ENCODE measurements at regions not wholly inside any gene's neighbourhood (a gene's known extent, or its start where the extent isn't known, plus 50 kb on each side); places are given as distances from the start of the nearest gene placed in this dataset.

- TF ChIP-seq CTCF (conservative IDR thresholded peaks at IDR 0.05) = no peak
- WGBS, 2 experiments (ENCODE audit: insufficient coverage in 1 of 2, insufficient read length in 1 of 2) = no CpG with 5 or more reads among the region's 1 CpG
- Mint-ChIP-seq H3K36me3 (ENCODE audit: low read depth) (no peaks in the 10 kb centered on the region), H3K4me1 (no peaks in the 10 kb centered on the region), H3K27me3 (ENCODE audit: insufficient read depth) (peaks cover 7% of the 10 kb centered on the region), H3K4me3 (no peak overlapping the region), H3K9me3 (peaks cover 9% of the 10 kb centered on the region), H3K27ac (no peak overlapping the region)
- Histone ChIP-seq H3K36me3 (ENCODE audit: control insufficient read depth, insufficient read depth, low read length) (no peaks in the 10 kb centered on the region), H3K9me3 (ENCODE audit: control insufficient read depth, low read length) (no peaks in the 10 kb centered on the region), H3K27ac (ENCODE audit: low read depth, low read length) (no peak overlapping the region), H3K4me1 (ENCODE audit: control insufficient read depth, insufficient read depth, low read length) (no peaks in the 10 kb centered on the region), H3K9ac (ENCODE audit: extremely low read depth, low read length, poor library complexity, severe bottlenecking) (no peak overlapping the region), H3K4me3 (ENCODE audit: low read length) (no peak overlapping the region), H3K27me3 (ENCODE audit: control insufficient read depth, insufficient read depth, low read length, poor library complexity, severe bottlenecking) (peaks cover 7% of the 10 kb centered on the region)
- no peak for DNase-seq
These were observed 175.2 kb downstream of the FOXG1 start for GRCh38 chr14:28941758-28942157.

DNA sequence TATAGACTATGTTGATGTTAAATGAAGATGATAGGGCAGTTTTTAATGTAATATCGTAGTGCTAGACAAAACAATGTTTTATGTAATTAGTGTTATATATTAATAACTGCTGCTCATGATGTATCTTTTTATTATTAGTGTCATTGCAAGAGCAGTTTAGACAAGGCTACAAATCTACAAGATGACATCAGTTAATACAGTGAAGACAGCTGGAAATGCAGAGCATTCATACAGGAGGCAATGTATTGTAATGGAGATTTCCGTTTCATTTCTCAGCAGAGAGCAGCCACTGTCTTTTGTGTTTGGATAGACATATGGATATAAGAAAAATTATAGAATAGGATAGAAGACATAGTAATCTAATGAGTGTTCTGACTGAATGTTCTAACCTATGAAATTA is 178.0 kb downstream of the FOXG1 start:
- Histone ChIP-seq H3K36me3 (ENCODE audit: control insufficient read depth, insufficient read depth, low read length) (no peaks in the 10 kb centered on the region), H3K9me3 (ENCODE audit: control insufficient read depth, low read length) (no peaks in the 10 kb centered on the region), H3K27me3 (ENCODE audit: control insufficient read depth, insufficient read depth, low read length, poor library complexity, severe bottlenecking) (peaks cover 7% of the 10 kb centered on the region), H3K4me3 (ENCODE audit: low read length) (no peak overlapping the region), H3K27ac (ENCODE audit: low read depth, low read length) (no peak overlapping the region), H3K4me1 (ENCODE audit: control insufficient read depth, insufficient read depth, low read length) (no peaks in the 10 kb centered on the region), H3K9ac (ENCODE audit: extremely low read depth, low read length, poor library complexity, severe bottlenecking) (no peak overlapping the region)
- WGBS, 2 experiments (ENCODE audit: insufficient coverage in 1 of 2, insufficient read length in 1 of 2) = 67 to 95% methylated on average over 1 to 2 of the region's 2 CpGs
- DNase-seq = no peak
- no peaks in the 10 kb centered on the region for H3K4me1 Mint-ChIP-seq
- H3K4me3 Mint-ChIP-seq = no peak overlapping the region
- H3K9me3 Mint-ChIP-seq = peaks cover 1% of the 10 kb centered on the region
- peaks cover 13% of the 10 kb centered on the region for H3K27me3 Mint-ChIP-seq (ENCODE audit: insufficient read depth)
- no peak overlapping the region for H3K27ac Mint-ChIP-seq
- TF ChIP-seq CTCF (conservative IDR thresholded peaks at IDR 0.05) = no peak
- no peaks in the 10 kb centered on the region for H3K36me3 Mint-ChIP-seq (ENCODE audit: low read depth)

DNA sequence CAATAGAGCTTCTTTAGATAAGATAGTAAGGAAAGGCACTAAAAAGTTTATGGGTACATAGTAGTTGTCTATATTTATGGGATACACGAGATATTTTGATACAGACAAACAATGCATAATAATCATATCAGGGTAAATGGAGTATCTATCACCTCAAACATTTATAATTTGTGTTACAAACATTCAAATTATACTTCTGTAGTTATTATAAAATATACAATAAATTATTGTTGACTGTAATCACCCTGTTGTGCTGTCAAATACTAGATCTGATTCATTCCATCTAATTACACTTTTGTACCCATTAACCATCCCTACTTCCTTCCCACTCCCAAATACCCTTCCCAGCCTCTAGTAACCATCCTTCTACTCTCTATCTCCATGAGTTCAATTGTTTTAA is 179.7 kb downstream of the FOXG1 start:
- 100% methylated on average over 1 of the region's 1 CpG; no CpG with 5 or more reads in 1 of the 2 experiments for WGBS, 2 experiments (ENCODE audit: insufficient coverage in 1 of 2, insufficient read length in 1 of 2)
- Mint-ChIP-seq H3K27me3 (ENCODE audit: insufficient read depth) (peaks cover 13% of the 10 kb centered on the region), H3K4me1 (no peaks in the 10 kb centered on the region), H3K27ac (no peak overlapping the region), H3K4me3 (no peak overlapping the region), H3K9me3 (no peaks in the 10 kb centered on the region), H3K36me3 (ENCODE audit: low read depth) (no peaks in the 10 kb centered on the region)
- H3K9ac ChIP-seq (ENCODE audit: extremely low read depth, low read length, poor library complexity, severe bottlenecking) = no peak overlapping the region
- TF ChIP-seq CTCF (conservative IDR thresholded peaks at IDR 0.05) = no peak
- H3K27ac ChIP-seq (ENCODE audit: low read depth, low read length) = no peak overlapping the region
- H3K4me1 ChIP-seq (ENCODE audit: control insufficient read depth, insufficient read depth, low read length) = no peaks in the 10 kb centered on the region
- peaks cover 7% of the 10 kb centered on the region for H3K27me3 ChIP-seq (ENCODE audit: control insufficient read depth, insufficient read depth, low read length, poor library complexity, severe bottlenecking)
- H3K9me3 ChIP-seq (ENCODE audit: control insufficient read depth, low read length) = no peaks in the 10 kb centered on the region
- H3K4me3 ChIP-seq (ENCODE audit: low read length) = no peak overlapping the region
- no peaks in the 10 kb centered on the region for H3K36me3 ChIP-seq (ENCODE audit: control insufficient read depth, insufficient read depth, low read length)
- DNase-seq = no peak
